Adrenal gland (tissue), 9 donors: ENCODE measurements at regions not wholly inside any gene's neighbourhood (a gene's known extent, or its start where the extent isn't known, plus 50 kb on each side); places are given as distances from the start of the nearest gene placed in this dataset.

Experiments used
- DNase-seq, 7 donors: peaks; one replicate each; pipeline ENCODE4 v3.0.0-alpha.2; 2019 to 2020
- H3K27ac ChIP-seq, 5 donors: fragments of 200-600 bp; sonication (generic) in 4 of 5; 1 replicate in 3 of 5; 2 replicates in 2 of 5; pipeline versions ENCODE4 v1.5.1 to v1.8.0; 2016 to 2020; ENCODE audit warnings: mild to moderate bottlenecking in 1 of 5
- H3K27me3 ChIP-seq: fragments of 200-600 bp; 2 replicates; pipeline ENCODE4 v1.8.0; 2021
- H3K36me3 ChIP-seq, 2 donors: fragments of 200-600 bp; replicated peaks in 1 of 2; 1 replicate in 1 of 2; 2 replicates in 1 of 2; pipeline versions ENCODE4 v1.5.1 to v1.8.0; 2018 to 2022
- H3K4me1 ChIP-seq, 2 donors: fragments of 200-600 bp; replicated peaks in 1 of 2; 1 replicate in 1 of 2; 2 replicates in 1 of 2; pipeline versions ENCODE4 v1.5.1 to v1.8.0; 2018 to 2021
- H3K4me3 ChIP-seq, 4 donors: fragments of 200-600 bp; sonication (generic) in 3 of 4; one replicate each; pipeline ENCODE4 v1.5.1; 2016 to 2018
- H3K9me3 ChIP-seq, 3 donors: fragments of 200-600 bp; sonication (generic) in 1 of 3; replicated peaks in 1 of 3; 1 replicate in 2 of 3; 2 replicates in 1 of 3; pipeline versions ENCODE4 v1.5.1 to v1.8.0; 2016 to 2021
- CTCF ChIP-seq, 6 experiments: fragments of 450-650 bp in 4 of 6; fragments of 200-600 bp in 2 of 6; sonication (generic) in 1 of 6; IDR thresholded peaks; 1 replicate in 5 of 6; 2 replicates in 1 of 6; pipeline versions ENCODE4 v1.5.1 to v1.8.0; 2016 to 2021; ENCODE audit warnings: antibody characterized with exemption in 6 of 6, mild to moderate bottlenecking in 2 of 6, moderate library complexity in 1 of 6
- POLR2A ChIP-seq, 2 donors: fragments of 450-650 bp; IDR thresholded peaks; one replicate each; pipeline ENCODE4 v1.6.1; 2017; ENCODE audit warnings: antibody characterized with exemption in 2 of 2, mild to moderate bottlenecking in 2 of 2, moderate library complexity in 1 of 2
- WGBS, 4 donors: extraction: QIAGEN DNeasy Blood & Tissue Kit in 2 of 4; methylation state at CpG; one replicate each; pipeline versions ENCODE4 v1.1.5 to v1.1.7; 2013 to 2017; 5-methylcytosine and 5-hydroxymethylcytosine counted together
- intact Hi-C, 2 donors: fragments of 100-400 bp; cut with DNase I; formaldehyde crosslinking; loops; one replicate each; pipeline versions ENCODE4 v1.14.1 to v1.15.0; 2022 to 2023
- donor health status: healthy with polysubstance abuse.
- donor health status: Bipolar disorder and iron deficiency.
- donor health status: DM: yes; HTN: yes; CAD: no.
- donor health status: DM: no; HTN: no; CAD: no.
- donor health status: DM: no; HTN: no; CAD: no.

DNA sequence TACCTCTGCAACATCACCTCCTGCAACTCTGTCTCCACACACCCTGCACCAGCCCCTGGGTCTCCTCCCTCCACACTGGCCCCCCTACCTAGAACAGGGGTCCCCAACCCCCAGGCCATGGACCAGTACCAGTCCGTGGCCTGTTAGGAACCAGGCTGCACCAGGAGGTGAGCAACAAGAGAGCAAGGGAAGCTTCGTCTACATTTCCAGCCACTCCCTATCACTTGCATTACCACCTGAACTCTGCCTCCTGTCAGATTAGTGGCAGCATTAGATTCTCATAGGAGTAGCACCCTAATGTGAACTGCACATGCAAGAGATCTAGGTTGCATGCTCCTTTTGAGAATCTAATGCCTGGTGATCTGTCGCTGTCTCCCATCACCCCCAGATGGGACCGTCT is 108.8 kb upstream of the WDR11 start:
- no peaks in the 10 kb centered on the region for H3K4me1 ChIP-seq
- DNase-seq: no peak
- H3K27me3 ChIP-seq: no peaks in the 10 kb centered on the region
- H3K9me3 ChIP-seq: no peaks in the 10 kb centered on the region
- WGBS, 4 donors: 82 to 90% (median 87%) methylated on average over 4 of the region's 4 CpGs
- no peak overlapping the region for H3K4me3 ChIP-seq
- H3K36me3 ChIP-seq: no peaks in the 10 kb centered on the region
- TF ChIP-seq POLR2A (IDR thresholded peaks at IDR 0.05) (no peak), CTCF (IDR thresholded peaks at IDR 0.05) (no peak)
- intact Hi-C loops: no loop called here
- no peak overlapping the region for H3K27ac ChIP-seq

DNA sequence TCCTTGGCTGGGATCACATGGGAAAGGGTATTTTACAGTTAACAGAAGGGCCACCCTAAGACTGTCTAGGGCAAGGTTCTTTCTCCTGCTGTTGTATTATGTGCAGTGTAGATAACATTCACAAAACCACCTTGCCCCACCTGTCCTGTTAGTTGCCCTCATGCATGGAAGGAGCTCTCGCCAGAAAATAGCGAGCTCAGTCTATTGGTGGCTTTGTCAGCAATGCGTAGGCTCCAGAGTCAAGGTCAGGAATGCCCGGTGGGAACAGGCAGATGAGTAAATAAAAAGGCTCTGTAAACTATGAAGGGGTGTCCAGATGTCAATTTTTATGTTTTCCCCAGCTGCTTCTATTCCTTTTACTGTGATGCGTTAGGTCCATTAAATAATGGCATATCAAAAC is 107.1 kb upstream of the WDR11 start:
- no peak overlapping the region for H3K27ac ChIP-seq
- 68 to 81% (median 74%) methylated on average over 5 of the region's 5 CpGs for WGBS, 4 donors
- intact Hi-C loops: no loop called here
- no peak overlapping the region for H3K4me3 ChIP-seq
- no peaks in the 10 kb centered on the region for H3K36me3 ChIP-seq
- DNase-seq: no peak
- H3K9me3 ChIP-seq: no peaks in the 10 kb centered on the region
- no peaks in the 10 kb centered on the region for H3K27me3 ChIP-seq
- no peak for TF ChIP-seq CTCF (IDR thresholded peaks at IDR 0.05)
- no peak for TF ChIP-seq POLR2A (IDR thresholded peaks at IDR 0.05)
- H3K4me1 ChIP-seq: no peaks in the 10 kb centered on the region

DNA sequence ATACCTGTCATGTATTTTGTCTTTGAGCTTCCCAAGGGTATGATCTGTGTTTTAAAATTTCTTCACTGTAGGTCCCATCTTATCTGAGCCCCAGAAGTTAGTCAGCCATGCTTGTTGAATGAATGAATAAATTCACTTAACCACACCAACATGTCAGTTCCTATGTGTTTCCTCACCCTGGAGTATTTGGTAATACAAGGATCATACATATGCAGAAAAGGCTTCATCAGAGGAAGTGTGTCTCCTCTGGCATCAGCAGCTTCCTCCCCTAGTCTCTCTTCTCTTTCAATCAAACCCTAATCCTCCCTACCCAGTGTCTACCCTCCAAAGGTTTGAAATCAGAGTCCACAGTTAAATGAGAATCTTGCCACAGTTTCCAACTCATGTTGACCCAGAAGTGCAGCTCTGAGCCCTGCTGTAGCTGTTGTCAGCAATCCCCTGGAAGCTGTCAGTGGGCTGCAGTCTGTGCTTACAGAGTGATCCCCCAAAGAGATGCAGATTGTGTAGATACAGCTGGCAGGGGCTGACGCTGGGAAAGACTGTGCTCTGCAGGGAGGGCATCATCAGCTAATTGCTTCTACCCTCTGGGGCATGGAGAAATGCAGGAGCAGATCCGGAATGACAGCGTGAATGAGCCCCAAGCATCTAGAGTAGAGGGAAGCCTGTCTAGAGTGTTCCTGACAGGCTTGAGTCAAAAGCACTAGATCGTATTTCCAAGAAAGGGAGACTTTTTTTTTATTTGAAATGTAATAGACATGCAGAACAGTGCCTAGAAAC is 105.0 kb upstream of the WDR11 start:
- no peak for DNase-seq
- Histone ChIP-seq H3K27ac (no peak overlapping the region), H3K9me3 (no peaks in the 10 kb centered on the region), H3K4me3 (no peak overlapping the region), H3K4me1 (no peaks in the 10 kb centered on the region), H3K36me3 (no peaks in the 10 kb centered on the region), H3K27me3 (no peaks in the 10 kb centered on the region)
- intact Hi-C loops: no loop called here
- WGBS, 4 donors: 43 to 56% (median 45%) methylated on average over 4 of the region's 4 CpGs
- no peak for TF ChIP-seq CTCF (IDR thresholded peaks at IDR 0.05)
- TF ChIP-seq POLR2A (IDR thresholded peaks at IDR 0.05): no peak

GRCh38 chr10:120748519-120748918 is 102.6 kb upstream of the WDR11 start:
- H3K27me3 ChIP-seq: no peaks in the 10 kb centered on the region
- H3K36me3 ChIP-seq: no peaks in the 10 kb centered on the region
- intact Hi-C loops: no loop called here
- H3K4me3 ChIP-seq: no peak overlapping the region
- TF ChIP-seq CTCF (IDR thresholded peaks at IDR 0.05): no peak
- no peak for TF ChIP-seq POLR2A (IDR thresholded peaks at IDR 0.05)
- H3K27ac ChIP-seq: no peak overlapping the region
- no peak for DNase-seq
- H3K9me3 ChIP-seq: no peaks in the 10 kb centered on the region
- 45 to 53% (median 48%) methylated on average over 2 of the region's 2 CpGs for WGBS, 4 donors
- H3K4me1 ChIP-seq: no peaks in the 10 kb centered on the region
